ENCODE measurements at regions not wholly inside any gene's neighbourhood (a gene's known extent, or its start where the extent isn't known, plus 50 kb on each side); places are given as distances from the start of the nearest gene placed in this dataset.

- DNase-seq (ENCODE audit: low read depth), result no peak
Measured at GRCh38 chr2:173766537-173767289, 198.5 kb downstream of the SP3 start.

GRCh38 chr2:173770947-173771678 is 194.1 kb downstream of the SP3 start:
- no peak for DNase-seq (ENCODE audit: low read depth)

GRCh38 chr2:173772205-173772604 is 193.0 kb downstream of the SP3 start:
- DNase-seq (ENCODE audit: low read depth), result no peak

- peak; percentile 11 for DNase-seq (ENCODE audit: low read depth)
Measured at GRCh38 chr2:173773076-173773475, 192.1 kb downstream of the SP3 start.

- DNase-seq (ENCODE audit: low read depth), result no peak
Measured at GRCh38 chr2:173775440-173775839, 189.7 kb downstream of the SP3 start.

GRCh38 chr2:173782681-173783080 is 182.5 kb downstream of the SP3 start:
- DNase-seq (ENCODE audit: low read depth), result no peak

- DNase-seq (ENCODE audit: low read depth), result no peak
Measured at GRCh38 chr2:173783382-173783781, 181.8 kb downstream of the SP3 start.

GRCh38 chr2:173785813-173786212 is 179.4 kb downstream of the SP3 start:
- DNase-seq (ENCODE audit: low read depth), result no peak

- no peak for DNase-seq (ENCODE audit: low read depth)
Measured at GRCh38 chr2:173791502-173791901, 173.7 kb downstream of the SP3 start.

GRCh38 chr2:173792166-173792565 is 173.0 kb downstream of the SP3 start:
- DNase-seq (ENCODE audit: low read depth), result no peak

- DNase-seq (ENCODE audit: low read depth), result no peak
Measured at GRCh38 chr2:173792741-173793140, 172.4 kb downstream of the SP3 start.

- DNase-seq (ENCODE audit: low read depth), result no peak
Measured at GRCh38 chr2:173793709-173794565, 171.2 kb downstream of the SP3 start.

GRCh38 chr2:173797586-173798263 is 167.4 kb downstream of the SP3 start:
- DNase-seq (ENCODE audit: low read depth), result no peak

GRCh38 chr2:173802518-173802917 is 162.7 kb downstream of the SP3 start:
- DNase-seq (ENCODE audit: low read depth), result no peak

- DNase-seq (ENCODE audit: low read depth), result no peak
Measured at GRCh38 chr2:173803449-173803848, 161.7 kb downstream of the SP3 start.

- no peak for DNase-seq (ENCODE audit: low read depth)
Measured at GRCh38 chr2:173806761-173807160, 158.4 kb downstream of the SP3 start.

GRCh38 chr2:173808718-173809117 is 156.5 kb downstream of the SP3 start:
- DNase-seq (ENCODE audit: low read depth), result no peak

GRCh38 chr2:173812321-173812720 is 152.9 kb downstream of the SP3 start:
- DNase-seq (ENCODE audit: low read depth), result no peak

- no peak for DNase-seq (ENCODE audit: low read depth)
Measured at GRCh38 chr2:173814306-173814705, 150.9 kb downstream of the SP3 start.

- DNase-seq (ENCODE audit: low read depth), result no peak
Measured at GRCh38 chr2:173815772-173816171, 149.4 kb downstream of the SP3 start.

GRCh38 chr2:173817582-173817981 is 147.6 kb downstream of the SP3 start:
- no peak for DNase-seq (ENCODE audit: low read depth)

- DNase-seq (ENCODE audit: low read depth), result no peak
Measured at GRCh38 chr2:173818285-173818684, 146.9 kb downstream of the SP3 start.

All from Daoy (cell line).